ENCODE measurements at regions not wholly inside any gene's neighbourhood (a gene's known extent, or its start where the extent isn't known, plus 50 kb on each side); places are given as distances from the start of the nearest gene placed in this dataset.

GRCh38 chr10:107433605-107434004 is 269.1 kb upstream of the SORCS1 start:
- Histone ChIP-seq H3K27ac (no peak overlapping the region), H3K4me3 (no peak overlapping the region), H3K36me3 (no peaks in the 10 kb centered on the region), H3K9me3 (ENCODE audit: low read depth) (no peaks in the 10 kb centered on the region), H3K4me1 (ENCODE audit: low read depth) (peaks cover 3% of the 10 kb centered on the region), H3K27me3 (no peaks in the 10 kb centered on the region)
- TF ChIP-seq, protein P1, sequence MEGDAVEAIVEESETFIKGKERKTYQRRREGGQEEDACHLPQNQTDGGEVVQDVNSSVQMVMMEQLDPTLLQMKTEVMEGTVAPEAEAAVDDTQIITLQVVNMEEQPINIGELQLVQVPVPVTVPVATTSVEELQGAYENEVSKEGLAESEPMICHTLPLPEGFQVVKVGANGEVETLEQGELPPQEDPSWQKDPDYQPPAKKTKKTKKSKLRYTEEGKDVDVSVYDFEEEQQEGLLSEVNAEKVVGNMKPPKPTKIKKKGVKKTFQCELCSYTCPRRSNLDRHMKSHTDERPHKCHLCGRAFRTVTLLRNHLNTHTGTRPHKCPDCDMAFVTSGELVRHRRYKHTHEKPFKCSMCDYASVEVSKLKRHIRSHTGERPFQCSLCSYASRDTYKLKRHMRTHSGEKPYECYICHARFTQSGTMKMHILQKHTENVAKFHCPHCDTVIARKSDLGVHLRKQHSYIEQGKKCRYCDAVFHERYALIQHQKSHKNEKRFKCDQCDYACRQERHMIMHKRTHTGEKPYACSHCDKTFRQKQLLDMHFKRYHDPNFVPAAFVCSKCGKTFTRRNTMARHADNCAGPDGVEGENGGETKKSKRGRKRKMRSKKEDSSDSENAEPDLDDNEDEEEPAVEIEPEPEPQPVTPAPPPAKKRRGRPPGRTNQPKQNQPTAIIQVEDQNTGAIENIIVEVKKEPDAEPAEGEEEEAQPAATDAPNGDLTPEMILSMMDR (IDR thresholded peaks at IDR 0.05; ENCODE audit: low read depth, low read length): no peak
- DNase-seq (ENCODE audit: low read depth in 1 of 2, low spot score in 1 of 2): no peak

GRCh38 chr10:107430446-107430845 is 265.9 kb upstream of the SORCS1 start:
- no peak overlapping the region for H3K4me3 ChIP-seq
- H3K27ac ChIP-seq: no peak overlapping the region
- DNase-seq (ENCODE audit: low read depth in 1 of 2, low spot score in 1 of 2): no peak
- no peaks in the 10 kb centered on the region for H3K4me1 ChIP-seq (ENCODE audit: low read depth)
- H3K36me3 ChIP-seq: no peaks in the 10 kb centered on the region
- TF ChIP-seq, protein P1 (IDR thresholded peaks at IDR 0.05; ENCODE audit: low read depth, low read length): no peak
- no peaks in the 10 kb centered on the region for H3K9me3 ChIP-seq (ENCODE audit: low read depth)
- H3K27me3 ChIP-seq: no peaks in the 10 kb centered on the region

DNA sequence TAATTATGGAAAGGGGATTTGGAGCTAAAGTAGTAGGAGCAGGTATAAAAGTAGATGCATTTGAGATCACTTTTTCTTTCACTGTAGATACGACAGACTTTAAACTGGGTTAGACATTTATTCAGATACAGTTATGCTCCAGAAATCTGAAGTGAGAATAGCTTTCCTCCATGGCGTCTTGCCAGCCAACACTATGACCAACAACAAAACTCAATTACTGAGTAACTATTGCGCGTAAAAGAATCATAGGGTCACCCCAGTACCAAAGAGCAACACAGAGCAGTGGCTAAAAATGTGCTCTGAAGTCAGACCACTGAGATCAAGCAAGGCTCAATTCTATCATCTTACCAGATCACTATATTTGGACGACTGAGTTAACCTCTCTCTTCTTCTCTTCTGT is 262.5 kb upstream of the SORCS1 start:
- no peak overlapping the region for H3K4me3 ChIP-seq
- no peaks in the 10 kb centered on the region for H3K4me1 ChIP-seq (ENCODE audit: low read depth)
- H3K9me3 ChIP-seq (ENCODE audit: low read depth): no peaks in the 10 kb centered on the region
- H3K27me3 ChIP-seq: no peaks in the 10 kb centered on the region
- DNase-seq (ENCODE audit: low read depth in 1 of 2, low spot score in 1 of 2): no peak
- TF ChIP-seq, protein P1 (IDR thresholded peaks at IDR 0.05; ENCODE audit: low read depth, low read length): no peak
- no peak overlapping the region for H3K27ac ChIP-seq
- no peaks in the 10 kb centered on the region for H3K36me3 ChIP-seq

DNA sequence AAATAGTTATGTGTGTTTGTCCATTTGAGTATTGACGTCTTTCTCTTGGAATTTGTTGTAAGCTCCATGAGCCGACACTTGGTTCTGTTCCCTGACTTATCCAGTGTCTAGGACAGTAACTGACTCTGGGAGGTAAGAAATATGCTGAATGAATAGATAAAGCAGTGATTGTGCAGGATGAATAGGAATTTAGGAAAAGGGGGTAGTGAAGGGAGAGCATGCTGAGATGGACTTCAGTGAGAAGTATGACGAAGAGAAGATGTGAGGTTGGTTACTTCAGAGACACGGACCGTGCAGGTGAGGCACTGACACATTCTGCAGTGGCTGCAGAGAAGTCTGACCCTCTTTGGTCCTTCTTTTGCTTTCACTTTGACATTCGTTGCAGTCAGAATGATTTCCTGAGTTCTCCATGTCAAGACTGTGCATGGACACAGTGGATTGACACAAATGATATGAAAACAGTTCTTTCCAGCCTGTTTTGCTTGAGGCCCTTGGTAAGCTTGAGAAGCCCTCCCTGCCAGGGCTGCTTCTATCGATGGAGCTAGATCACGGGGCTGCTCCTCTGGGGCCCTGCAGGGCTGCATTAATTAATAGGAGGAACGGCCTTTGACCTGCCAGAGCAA is 261.5 kb upstream of the SORCS1 start:
- Histone ChIP-seq H3K27me3 (no peaks in the 10 kb centered on the region), H3K27ac (no peak overlapping the region), H3K9me3 (ENCODE audit: low read depth) (no peaks in the 10 kb centered on the region), H3K4me1 (ENCODE audit: low read depth) (no peaks in the 10 kb centered on the region), H3K36me3 (no peaks in the 10 kb centered on the region), H3K4me3 (no peak overlapping the region)
- DNase-seq (ENCODE audit: low read depth in 1 of 2, low spot score in 1 of 2): no peak
- TF ChIP-seq, protein P1 (IDR thresholded peaks at IDR 0.05; ENCODE audit: low read depth, low read length): no peak

DNA sequence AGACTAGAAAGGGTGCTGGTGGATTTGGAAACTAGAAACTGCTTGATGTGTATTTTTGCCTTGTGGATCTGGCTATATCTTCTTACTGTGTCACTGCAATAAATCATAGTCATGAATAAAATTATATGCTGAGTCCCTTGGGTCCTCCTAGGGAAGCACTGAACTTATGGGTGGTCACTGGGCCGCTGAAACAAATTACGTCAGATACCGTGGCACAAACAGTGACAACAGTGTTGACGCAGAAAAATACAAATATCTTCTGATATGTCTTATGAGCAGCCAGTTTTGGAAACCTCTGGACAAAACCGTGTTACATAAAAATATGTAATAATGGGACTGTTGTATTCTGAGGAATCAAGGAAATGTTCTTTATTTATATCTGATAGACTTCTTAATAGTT is 260.1 kb upstream of the SORCS1 start:
- H3K27ac ChIP-seq: no peak overlapping the region
- no peaks in the 10 kb centered on the region for H3K27me3 ChIP-seq
- TF ChIP-seq, protein P1 (IDR thresholded peaks at IDR 0.05; ENCODE audit: low read depth, low read length): no peak
- no peak overlapping the region for H3K4me3 ChIP-seq
- H3K9me3 ChIP-seq (ENCODE audit: low read depth): no peaks in the 10 kb centered on the region
- no peak for DNase-seq (ENCODE audit: low read depth in 1 of 2, low spot score in 1 of 2)
- no peaks in the 10 kb centered on the region for H3K36me3 ChIP-seq
- peaks cover 6% of the 10 kb centered on the region for H3K4me1 ChIP-seq (ENCODE audit: low read depth)
